ENCODE measurements at regions not wholly inside any gene's neighbourhood (a gene's known extent, or its start where the extent isn't known, plus 50 kb on each side); places are given as distances from the start of the nearest gene placed in this dataset.

DNA sequence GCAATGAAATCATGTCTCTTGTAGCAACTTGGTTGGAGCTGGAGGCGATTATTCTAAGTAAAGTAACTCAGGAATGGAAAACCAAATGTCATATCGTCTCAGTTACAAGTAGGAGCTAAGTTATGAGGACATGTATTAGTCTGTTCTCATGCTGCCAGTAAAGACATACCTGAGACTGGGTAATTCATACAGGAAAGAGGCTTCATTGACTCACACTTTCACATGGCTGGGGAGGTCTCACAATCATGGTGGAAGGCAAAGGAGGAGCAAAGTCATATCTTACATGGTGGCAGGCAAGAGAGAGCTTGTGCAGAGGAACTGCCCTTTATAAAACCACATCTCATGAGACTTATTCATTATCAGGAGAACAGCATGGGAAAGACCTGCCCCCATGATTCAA lies 370.1 kb upstream of the PRKCQ start:
- Histone ChIP-seq H3K79me2 (ENCODE audit: insufficient read depth) (no peaks in the 10 kb centered on the region), H3F3A (ENCODE audit: insufficient read depth) (no peaks in the 10 kb centered on the region), H3K9me3 (ENCODE audit: low read depth) (no peaks in the 10 kb centered on the region), H3K27ac (no peak overlapping the region), H3K9me2 (ENCODE audit: insufficient read depth) (no peaks in the 10 kb centered on the region), H3K4me2 (ENCODE audit: unreplicated experiment) (no peak overlapping the region), H3K4me1 (ENCODE audit: insufficient read depth) (no peaks in the 10 kb centered on the region), H3K27me3 (replicated peaks; ENCODE audit: insufficient read depth) (no peaks in the 10 kb centered on the region), H2AFZ (no peak overlapping the region), H3K9ac (no peak overlapping the region), H3K36me3 (ENCODE audit: low read depth) (no peaks in the 10 kb centered on the region), H3K4me3 (no peak overlapping the region), H4K20me1 (ENCODE audit: insufficient read depth) (no peaks in the 10 kb centered on the region)
- in situ Hi-C loops (cut with MboI) = no loop called here
- 22 to 25% methylated on average over 2 of the region's 2 CpGs for WGBS, 2 experiments (ENCODE audit: low coverage in 1 of 2, low lambda C conversion rate in 2 of 2, missing lambda C conversion rate in 2 of 2)
- TF ChIP-seq EZH2phosphoT487 (IDR thresholded peaks at IDR 0.05; ENCODE audit: insufficient read depth, low read depth) = no peak
- DNase-seq = no peak

DNA sequence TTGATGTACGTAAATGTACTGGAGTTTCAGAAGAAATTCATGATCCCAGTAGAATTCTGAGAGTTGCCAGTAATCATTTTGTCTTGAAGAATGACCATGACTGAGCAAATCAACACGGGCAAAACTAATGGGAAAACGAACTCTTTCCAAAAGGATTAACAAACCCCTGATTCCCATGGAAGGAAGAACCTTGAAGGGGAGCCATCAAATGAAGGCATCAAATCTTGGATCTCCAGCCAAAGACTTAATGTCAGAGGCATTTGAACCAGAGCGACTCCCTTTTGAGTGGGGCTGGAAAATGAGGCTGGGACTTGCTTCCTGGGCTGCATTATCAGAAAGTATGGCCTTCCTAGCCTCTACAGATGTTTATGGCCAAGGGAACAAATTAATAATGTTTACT lies 364.4 kb upstream of the PRKCQ start:
- Histone ChIP-seq H3K9me2 (ENCODE audit: insufficient read depth) (no peaks in the 10 kb centered on the region), H3K27me3 (replicated peaks; ENCODE audit: insufficient read depth) (no peaks in the 10 kb centered on the region), H3F3A (ENCODE audit: insufficient read depth) (no peaks in the 10 kb centered on the region), H3K36me3 (ENCODE audit: low read depth) (no peaks in the 10 kb centered on the region), H4K20me1 (ENCODE audit: insufficient read depth) (no peaks in the 10 kb centered on the region), H3K9ac (no peak overlapping the region), H3K79me2 (ENCODE audit: insufficient read depth) (no peaks in the 10 kb centered on the region), H3K4me2 (ENCODE audit: unreplicated experiment) (no peak overlapping the region), H3K9me3 (ENCODE audit: low read depth) (no peaks in the 10 kb centered on the region), H2AFZ (no peak overlapping the region), H3K4me3 (no peak overlapping the region), H3K4me1 (ENCODE audit: insufficient read depth) (no peaks in the 10 kb centered on the region), H3K27ac (no peak overlapping the region)
- whole genome bisulfite sequencing, 2 experiments (ENCODE audit: low coverage in 1 of 2, low lambda C conversion rate in 2 of 2, missing lambda C conversion rate in 2 of 2) = 20 to 22% methylated on average over 4 of the region's 4 CpGs
- in situ Hi-C loops (cut with MboI) = no loop called here
- TF ChIP-seq EZH2 (IDR thresholded peaks at IDR 0.05; ENCODE audit: insufficient read depth, poor library complexity, severe bottlenecking) = no peak
- TF ChIP-seq EZH2phosphoT487 (IDR thresholded peaks at IDR 0.05; ENCODE audit: insufficient read depth, low read depth) = no peak
- DNase-seq = no peak

DNA sequence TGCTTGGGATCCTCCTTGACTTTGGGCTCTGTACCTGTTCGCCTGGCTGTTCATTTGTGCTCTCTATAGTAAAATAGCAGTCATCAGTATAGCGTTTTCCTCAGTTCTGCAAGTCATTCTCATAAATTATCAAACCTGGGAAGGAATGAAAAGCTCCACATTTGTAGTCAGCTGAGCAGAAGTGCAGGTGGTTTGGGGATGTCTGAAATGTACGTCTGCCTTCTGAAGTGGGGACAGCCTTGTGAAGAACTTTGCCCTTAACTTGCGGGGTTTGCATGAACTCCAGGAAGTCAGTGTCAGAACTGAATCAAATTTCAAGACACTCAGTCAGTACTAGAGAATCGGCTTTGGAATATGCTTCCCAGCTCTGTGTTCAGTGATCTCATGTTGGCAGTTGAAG lies 358.3 kb upstream of the PRKCQ start:
- Histone ChIP-seq H3K9me3 (ENCODE audit: low read depth) (no peaks in the 10 kb centered on the region), H3K36me3 (ENCODE audit: low read depth) (no peaks in the 10 kb centered on the region), H2AFZ (no peak overlapping the region), H3F3A (ENCODE audit: insufficient read depth) (no peaks in the 10 kb centered on the region), H3K27me3 (replicated peaks; ENCODE audit: insufficient read depth) (no peaks in the 10 kb centered on the region), H3K79me2 (ENCODE audit: insufficient read depth) (no peaks in the 10 kb centered on the region), H3K9me2 (ENCODE audit: insufficient read depth) (no peaks in the 10 kb centered on the region), H3K27ac (no peak overlapping the region), H4K20me1 (ENCODE audit: insufficient read depth) (no peaks in the 10 kb centered on the region), H3K9ac (no peak overlapping the region), H3K4me2 (ENCODE audit: unreplicated experiment) (no peak overlapping the region), H3K4me1 (ENCODE audit: insufficient read depth) (no peaks in the 10 kb centered on the region), H3K4me3 (no peak overlapping the region)
- in situ Hi-C loops (cut with MboI) = no loop called here
- TF ChIP-seq EZH2phosphoT487 (IDR thresholded peaks at IDR 0.05; ENCODE audit: insufficient read depth, low read depth) (no peak), EZH2 (IDR thresholded peaks at IDR 0.05; ENCODE audit: insufficient read depth, poor library complexity, severe bottlenecking) (no peak)
- no peak for DNase-seq
- 16 to 20% methylated on average over 5 of the region's 5 CpGs for WGBS, 2 experiments (ENCODE audit: low coverage in 1 of 2, low lambda C conversion rate in 2 of 2, missing lambda C conversion rate in 2 of 2)

DNA sequence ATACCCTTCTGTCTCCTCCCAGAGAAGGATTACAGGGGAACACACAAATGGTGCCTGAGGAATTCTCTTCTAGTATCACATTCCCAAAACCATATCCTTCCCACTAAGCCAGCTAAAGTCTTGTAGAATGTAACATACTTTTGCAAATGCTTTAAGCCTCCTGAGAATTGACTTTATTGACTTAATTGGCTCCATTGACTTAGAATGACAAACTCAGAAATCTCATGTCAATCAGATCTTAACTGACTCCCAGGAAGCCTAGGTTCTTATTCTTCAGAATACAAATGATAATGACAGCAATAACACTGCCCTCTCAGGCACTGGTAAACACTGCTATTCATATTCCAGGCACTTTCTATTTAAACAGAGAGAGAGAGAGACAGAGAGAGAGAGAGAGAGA lies 356.9 kb upstream of the PRKCQ start:
- H3K4me3 ChIP-seq = no peak overlapping the region
- H2AFZ ChIP-seq = no peak overlapping the region
- no peaks in the 10 kb centered on the region for H4K20me1 ChIP-seq (ENCODE audit: insufficient read depth)
- no peaks in the 10 kb centered on the region for H3K27me3 ChIP-seq (replicated peaks; ENCODE audit: insufficient read depth)
- H3K27ac ChIP-seq = no peak overlapping the region
- no peak for DNase-seq
- H3K9me3 ChIP-seq (ENCODE audit: low read depth) = no peaks in the 10 kb centered on the region
- H3K9ac ChIP-seq = no peak overlapping the region
- H3K4me1 ChIP-seq (ENCODE audit: insufficient read depth) = no peaks in the 10 kb centered on the region
- H3K79me2 ChIP-seq (ENCODE audit: insufficient read depth) = no peaks in the 10 kb centered on the region
- TF ChIP-seq EZH2 (IDR thresholded peaks at IDR 0.05; ENCODE audit: insufficient read depth, poor library complexity, severe bottlenecking) = no peak
- no peak for TF ChIP-seq EZH2phosphoT487 (IDR thresholded peaks at IDR 0.05; ENCODE audit: insufficient read depth, low read depth)
- H3K4me2 ChIP-seq (ENCODE audit: unreplicated experiment) = no peak overlapping the region
- in situ Hi-C loops (cut with MboI) = no loop called here
- no peaks in the 10 kb centered on the region for H3K36me3 ChIP-seq (ENCODE audit: low read depth)
- H3F3A ChIP-seq (ENCODE audit: insufficient read depth) = no peaks in the 10 kb centered on the region
- H3K9me2 ChIP-seq (ENCODE audit: insufficient read depth) = no peaks in the 10 kb centered on the region

DNA sequence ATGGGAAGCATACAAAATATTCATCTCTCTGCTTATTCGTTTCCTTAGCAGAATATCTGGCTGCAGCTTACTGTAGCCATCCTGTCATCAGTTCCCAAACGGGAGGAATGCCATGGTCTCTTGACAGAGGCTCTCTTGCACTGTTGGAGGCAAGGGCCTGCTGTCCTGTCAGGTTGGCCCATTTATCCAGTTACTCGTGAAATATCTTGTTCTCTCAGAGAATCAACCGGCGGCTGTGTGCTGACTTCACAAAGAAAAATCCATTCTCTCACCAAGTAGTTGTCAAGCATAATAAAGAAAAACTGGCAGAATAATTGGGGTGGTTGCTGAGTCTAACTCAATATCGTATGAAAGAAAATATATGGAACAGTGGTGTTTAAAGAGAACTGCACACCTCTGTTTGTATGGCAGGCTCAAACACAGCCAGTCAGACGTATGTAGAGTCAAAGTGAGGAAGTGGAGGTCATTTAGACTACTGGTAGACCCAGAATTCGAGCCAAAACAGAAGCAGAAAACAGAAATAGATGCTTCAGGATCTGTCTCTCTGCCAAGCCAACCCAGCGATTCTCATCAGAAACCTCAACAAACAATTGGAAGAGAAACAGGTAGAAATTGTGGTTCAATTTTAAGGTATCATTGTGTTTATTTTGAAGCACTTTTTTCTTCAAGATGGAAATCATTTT lies 349.2 kb upstream of the PRKCQ start:
- DNase-seq = no peak
- Histone ChIP-seq H3K4me2 (ENCODE audit: unreplicated experiment) (no peak overlapping the region), H3K36me3 (ENCODE audit: low read depth) (no peaks in the 10 kb centered on the region), H4K20me1 (ENCODE audit: insufficient read depth) (no peaks in the 10 kb centered on the region), H3K4me3 (no peak overlapping the region), H3K4me1 (ENCODE audit: insufficient read depth) (peaks cover 11% of the 10 kb centered on the region), H3K79me2 (ENCODE audit: insufficient read depth) (no peaks in the 10 kb centered on the region), H2AFZ (no peak overlapping the region), H3K9me3 (ENCODE audit: low read depth) (no peaks in the 10 kb centered on the region), H3K27me3 (replicated peaks; ENCODE audit: insufficient read depth) (no peaks in the 10 kb centered on the region), H3K9ac (no peak overlapping the region), H3F3A (ENCODE audit: insufficient read depth) (no peaks in the 10 kb centered on the region), H3K27ac (no peak overlapping the region), H3K9me2 (ENCODE audit: insufficient read depth) (no peaks in the 10 kb centered on the region)
- in situ Hi-C loops (cut with MboI) = no loop called here
- TF ChIP-seq EZH2phosphoT487 (IDR thresholded peaks at IDR 0.05; ENCODE audit: insufficient read depth, low read depth) (no peak), EZH2 (IDR thresholded peaks at IDR 0.05; ENCODE audit: insufficient read depth, poor library complexity, severe bottlenecking) (no peak)
- 33 to 36% methylated on average over 9 of the region's 9 CpGs for WGBS, 2 experiments (ENCODE audit: low coverage in 1 of 2, low lambda C conversion rate in 2 of 2, missing lambda C conversion rate in 2 of 2)
